IPS-18a (cell line): ENCODE measurements at regions not wholly inside any gene's neighbourhood (a gene's known extent, or its start where the extent isn't known, plus 50 kb on each side); places are given as distances from the start of the nearest gene placed in this dataset.

Experiments
- H3K27ac ChIP-seq: one replicate; pipeline ENCODE4 v1.5.1; 2013; ENCODE audit warnings: low read length
- H3K27me3 ChIP-seq: one replicate; pipeline ENCODE4 v1.6.1; 2013; ENCODE audit warnings: mild to moderate bottlenecking, low read length; ENCODE audit not compliant: control insufficient read depth, insufficient read depth
- H3K36me3 ChIP-seq: one replicate; pipeline ENCODE4 v1.6.1; 2013; ENCODE audit warnings: low read depth, low read length; ENCODE audit not compliant: control insufficient read depth
- H3K4me1 ChIP-seq: one replicate; pipeline ENCODE4 v1.6.1; 2013; ENCODE audit warnings: low read depth, low read length; ENCODE audit not compliant: control insufficient read depth
- H3K4me3 ChIP-seq: one replicate; pipeline ENCODE4 v1.5.1; 2013; ENCODE audit warnings: low read length
- H3K9ac ChIP-seq: one replicate; pipeline ENCODE4 v1.6.1; 2013; ENCODE audit warnings: mild to moderate bottlenecking, low read length, moderate library complexity
- H3K9me3 ChIP-seq: one replicate; pipeline ENCODE4 v1.6.1; 2013; ENCODE audit warnings: low read depth, low read length; ENCODE audit not compliant: control insufficient read depth

DNA sequence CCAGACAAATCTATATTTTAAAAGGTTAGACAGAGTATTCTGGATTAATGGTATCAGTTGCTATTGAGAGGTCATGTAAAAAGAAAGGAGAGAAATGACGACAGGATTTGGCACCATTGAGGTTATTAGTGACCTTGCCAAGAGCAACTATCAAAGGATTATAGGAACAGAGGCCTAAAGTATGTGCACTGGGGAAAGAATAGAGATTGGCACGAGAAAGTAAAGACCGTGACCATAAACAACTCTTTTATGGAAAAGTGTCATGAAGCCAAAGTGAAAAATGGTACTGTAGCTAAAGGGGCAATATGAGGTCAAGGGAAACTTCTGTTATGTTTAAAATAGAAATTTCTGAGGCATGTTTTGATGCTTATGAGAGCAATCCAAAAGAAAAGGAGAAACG, 115.2 kb upstream of the KIF2B start:
- H3K9me3 ChIP-seq, result no peaks in the 10 kb centered on the region
- H3K4me3 ChIP-seq, result no peak overlapping the region
- no peak overlapping the region for H3K27ac ChIP-seq
- H3K27me3 ChIP-seq, result no peaks in the 10 kb centered on the region
- H3K4me1 ChIP-seq, result no peaks in the 10 kb centered on the region
- no peaks in the 10 kb centered on the region for H3K36me3 ChIP-seq
- no peak overlapping the region for H3K9ac ChIP-seq

DNA sequence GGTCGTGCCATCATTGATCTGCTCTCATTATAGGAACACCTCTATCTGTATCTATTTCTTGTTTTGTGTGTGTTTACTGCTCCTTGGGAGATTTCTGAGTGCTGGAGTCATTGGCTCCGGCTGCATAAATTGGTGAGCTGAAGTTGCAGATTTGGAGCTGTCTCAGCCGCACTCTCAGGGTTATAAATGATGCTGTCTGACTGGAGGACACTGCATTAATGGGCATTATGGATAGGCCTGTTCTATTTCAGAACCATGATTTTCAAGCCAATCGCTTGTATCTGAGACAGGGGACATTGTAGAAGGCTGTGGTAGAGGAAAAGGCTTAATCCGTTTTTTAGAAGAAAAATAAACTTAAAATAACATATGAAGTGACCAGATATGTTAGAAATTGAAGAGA, 126.4 kb upstream of the KIF2B start:
- no peaks in the 10 kb centered on the region for H3K27me3 ChIP-seq
- H3K4me3 ChIP-seq, result no peak overlapping the region
- H3K27ac ChIP-seq, result no peak overlapping the region
- no peaks in the 10 kb centered on the region for H3K36me3 ChIP-seq
- no peaks in the 10 kb centered on the region for H3K4me1 ChIP-seq
- no peaks in the 10 kb centered on the region for H3K9me3 ChIP-seq
- H3K9ac ChIP-seq, result no peak overlapping the region

GRCh38 chr17:53687324-53687723, 135.4 kb upstream of the KIF2B start:
- H3K9me3 ChIP-seq, result no peaks in the 10 kb centered on the region
- no peak overlapping the region for H3K27ac ChIP-seq
- no peaks in the 10 kb centered on the region for H3K4me1 ChIP-seq
- H3K4me3 ChIP-seq, result no peak overlapping the region
- no peaks in the 10 kb centered on the region for H3K27me3 ChIP-seq
- H3K9ac ChIP-seq, result no peak overlapping the region
- H3K36me3 ChIP-seq, result no peaks in the 10 kb centered on the region

DNA sequence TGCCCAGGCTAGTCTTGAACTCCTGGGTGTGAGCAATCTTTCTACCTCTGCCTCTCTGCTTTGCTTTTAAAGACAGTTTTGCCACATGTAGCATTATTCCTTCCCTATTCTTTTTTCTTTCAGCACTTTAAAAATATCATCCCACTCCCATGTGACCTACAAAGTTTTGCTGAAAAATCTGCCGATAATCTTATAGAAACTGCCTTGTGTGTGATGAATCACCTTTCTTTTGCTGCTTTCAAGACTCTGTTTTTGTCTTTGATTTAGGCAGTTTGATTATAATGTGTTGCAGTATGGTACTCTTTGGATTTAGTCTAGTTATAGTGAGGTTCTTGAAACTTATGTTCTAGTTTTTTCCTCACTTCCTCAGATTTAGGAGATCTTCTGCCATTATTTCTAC, 142.0 kb upstream of the KIF2B start:
- peaks cover 8% of the 10 kb centered on the region for H3K9me3 ChIP-seq
- no peak overlapping the region for H3K4me3 ChIP-seq
- peaks cover 8% of the 10 kb centered on the region for H3K4me1 ChIP-seq
- no peak overlapping the region for H3K27ac ChIP-seq
- H3K36me3 ChIP-seq, result no peaks in the 10 kb centered on the region
- no peak overlapping the region for H3K9ac ChIP-seq
- H3K27me3 ChIP-seq, result no peaks in the 10 kb centered on the region

DNA sequence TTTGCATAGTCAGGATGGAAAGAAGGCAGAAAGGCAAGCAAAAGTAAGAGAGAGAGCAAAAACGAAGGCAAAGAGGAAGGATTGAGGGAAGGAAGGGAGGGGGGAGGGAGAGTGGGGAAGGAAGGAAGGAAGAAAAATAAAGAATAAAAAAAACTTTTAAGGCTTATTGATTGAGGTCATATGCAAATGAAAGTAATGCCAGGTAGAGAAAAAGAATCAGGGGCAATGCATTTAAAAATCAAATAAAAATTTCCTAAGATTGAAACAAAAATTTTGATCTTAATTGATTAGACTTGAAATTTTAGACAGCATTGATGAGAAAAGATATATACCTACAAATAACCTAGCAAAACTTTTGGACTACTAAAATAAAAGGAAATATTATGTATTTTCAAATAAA, 153.9 kb upstream of the KIF2B start:
- H3K9ac ChIP-seq, result no peak overlapping the region

GRCh38 chr17:53662608-53663007, 160.1 kb upstream of the KIF2B start:
- H3K27me3 ChIP-seq, result no peaks in the 10 kb centered on the region
- H3K9me3 ChIP-seq, result no peaks in the 10 kb centered on the region
- H3K4me3 ChIP-seq, result no peak overlapping the region
- no peak overlapping the region for H3K9ac ChIP-seq
- H3K27ac ChIP-seq, result no peak overlapping the region
- no peaks in the 10 kb centered on the region for H3K36me3 ChIP-seq
- peaks cover 5% of the 10 kb centered on the region for H3K4me1 ChIP-seq

More for the DNA sequence above, 153.9 kb upstream of the KIF2B start:
- Histone ChIP-seq H3K36me3 (no peaks in the 10 kb centered on the region), H3K4me3 (no peak overlapping the region), H3K4me1 (no peaks in the 10 kb centered on the region), H3K9me3 (no peaks in the 10 kb centered on the region), H3K27ac (no peak overlapping the region), H3K27me3 (no peaks in the 10 kb centered on the region)

DNA sequence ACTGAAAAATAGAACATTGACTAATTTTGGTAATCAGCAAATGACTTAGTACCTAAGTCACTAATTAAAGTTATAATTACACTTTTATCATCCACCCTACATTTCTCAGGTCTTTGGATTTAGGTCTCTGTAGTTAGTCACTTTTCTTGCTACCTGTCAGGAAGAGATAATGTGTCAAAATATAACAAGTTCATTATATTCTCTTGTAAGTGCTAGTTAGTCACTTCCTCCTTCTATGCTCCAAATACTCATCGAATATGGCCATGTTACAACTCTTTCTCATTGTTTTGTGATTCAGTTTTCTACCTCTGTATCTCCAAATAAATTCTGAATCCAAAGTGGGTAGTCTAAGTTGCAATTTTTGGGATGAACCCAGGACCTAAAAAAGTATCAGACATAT, 163.5 kb upstream of the KIF2B start:
- no peaks in the 10 kb centered on the region for H3K36me3 ChIP-seq
- H3K27me3 ChIP-seq, result no peaks in the 10 kb centered on the region
- no peak overlapping the region for H3K9ac ChIP-seq
- no peaks in the 10 kb centered on the region for H3K9me3 ChIP-seq
- H3K4me3 ChIP-seq, result no peak overlapping the region
- no peak overlapping the region for H3K27ac ChIP-seq
- H3K4me1 ChIP-seq, result peaks cover 5% of the 10 kb centered on the region

GRCh38 chr17:53655591-53655990, 167.1 kb upstream of the KIF2B start:
- no peak overlapping the region for H3K4me3 ChIP-seq
- H3K9me3 ChIP-seq, result no peaks in the 10 kb centered on the region
- no peaks in the 10 kb centered on the region for H3K36me3 ChIP-seq
- no peaks in the 10 kb centered on the region for H3K27me3 ChIP-seq
- no peak overlapping the region for H3K9ac ChIP-seq
- peaks cover 1% of the 10 kb centered on the region for H3K4me1 ChIP-seq
- H3K27ac ChIP-seq, result no peak overlapping the region

DNA sequence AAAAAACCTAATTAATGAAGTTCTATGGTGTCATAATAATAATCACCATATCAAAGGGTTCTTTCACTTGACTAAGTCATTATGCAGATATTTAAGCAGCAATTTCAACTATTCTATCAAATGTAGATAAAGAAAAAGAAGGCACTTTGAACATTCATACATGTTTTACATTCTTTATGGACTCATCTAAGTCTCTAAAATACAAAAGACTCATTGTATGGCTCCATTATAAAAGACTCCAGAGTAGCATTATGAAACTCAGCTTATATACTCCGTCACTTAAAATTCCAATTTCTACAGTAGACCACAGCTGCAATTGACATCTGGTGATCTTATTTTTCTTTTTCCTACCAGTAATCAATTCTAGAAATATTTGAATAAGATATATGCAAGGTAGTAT, 173.5 kb upstream of the KIF2B start:
- Histone ChIP-seq H3K4me1 (no peaks in the 10 kb centered on the region), H3K9ac (no peak overlapping the region), H3K36me3 (no peaks in the 10 kb centered on the region), H3K27ac (no peak overlapping the region), H3K4me3 (no peak overlapping the region), H3K9me3 (no peaks in the 10 kb centered on the region), H3K27me3 (no peaks in the 10 kb centered on the region)

- Histone ChIP-seq H3K4me3 (no peak overlapping the region), H3K4me1 (no peaks in the 10 kb centered on the region), H3K27ac (no peak overlapping the region), H3K36me3 (no peaks in the 10 kb centered on the region), H3K9ac (no peak overlapping the region), H3K9me3 (no peaks in the 10 kb centered on the region), H3K27me3 (no peaks in the 10 kb centered on the region)
These were observed 175.9 kb upstream of the KIF2B start for GRCh38 chr17:53646835-53647234.

DNA sequence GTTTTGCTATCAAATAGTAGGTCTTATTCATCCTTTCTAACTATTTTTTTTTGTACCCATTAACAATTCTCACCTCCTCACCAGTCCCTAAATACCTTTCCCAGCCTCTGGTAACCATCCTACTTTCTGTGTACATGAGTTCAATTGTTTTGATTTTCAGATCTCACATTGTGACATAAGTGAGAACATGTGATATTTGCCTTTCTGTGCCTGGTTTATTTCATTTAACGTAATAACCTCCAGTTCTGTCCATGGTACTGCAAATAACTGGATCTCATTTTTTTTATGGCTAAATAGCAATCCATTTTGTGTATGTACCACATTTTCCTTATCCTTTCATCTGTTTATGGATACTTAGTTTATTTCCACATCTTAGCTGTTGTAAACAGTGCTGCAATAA, 181.9 kb upstream of the KIF2B start:
- peaks cover 7% of the 10 kb centered on the region for H3K4me1 ChIP-seq

GRCh38 chr17:53635444-53635843, 187.3 kb upstream of the KIF2B start:
- Histone ChIP-seq H3K4me3 (no peak overlapping the region), H3K27me3 (no peaks in the 10 kb centered on the region), H3K27ac (no peak overlapping the region), H3K9ac (no peak overlapping the region), H3K9me3 (no peaks in the 10 kb centered on the region), H3K36me3 (no peaks in the 10 kb centered on the region), H3K4me1 (peaks cover 22% of the 10 kb centered on the region)

More for the DNA sequence above, 181.9 kb upstream of the KIF2B start:
- Histone ChIP-seq H3K9ac (no peak overlapping the region), H3K9me3 (no peaks in the 10 kb centered on the region), H3K27me3 (no peaks in the 10 kb centered on the region), H3K4me3 (no peak overlapping the region), H3K27ac (no peak overlapping the region), H3K36me3 (no peaks in the 10 kb centered on the region)
